K562 (cell line): ENCODE measurements at regions not wholly inside any gene's neighbourhood (a gene's known extent, or its start where the extent isn't known, plus 50 kb on each side); places are given as distances from the start of the nearest gene placed in this dataset.

Source experiments
- ATAC-seq: fragments of 200-7000 bp; cut with Tn5 transposase; 3 replicates; pipeline ENCODE4 v1.9.1; 2020; ENCODE audit warnings: moderate library complexity
- BruUV-seq: library from RNA; stranded (reverse); fragments of 400-500 nt; replicated peaks from 2 replicates; lab custom pipeline; 2021; lab: Mats Ljungman, UMichigan
- CTCF ChIA-PET: fragments of 300-600 bp; formaldehyde crosslinking; extraction: SDS; loops from one replicate; lab custom pipeline; 2021; ENCODE audit warnings: low intra/inter-chr PET ratio; lab: Yijun Ruan, JAX
- POLR2A ChIA-PET: fragments of 300-600, 350-650 bp; sonication (Branson Sonifier 250); formaldehyde crosslinking; extraction: SDS; loops from one replicate; lab custom pipeline; 2021; ENCODE audit warnings: antibody characterized with exemption, inconsistent platforms; lab: Yijun Ruan, JAX
- DNase-seq, 4 experiments: peaks; one replicate each; pipeline versions ENCODE4 v3.0.0 to v3.0.0-alpha.2; 2011 to 2018; ENCODE audit warnings: low spot score in 3 of 4, mixed read lengths in 3 of 4; ENCODE audit errors: extremely low read depth in 1 of 4
- FAIRE-seq: peaks from 2 replicates; lab custom pipeline; 2011; peaks lifted over from hg19 to GRCh38; lab: Jason Lieb, UNC
- H2AFZ ChIP-seq: 2 replicates; pipeline ENCODE4 v1.6.0; 2011; ENCODE audit warnings: low read depth, low read length, control low read depth, inconsistent platforms
- H3K27ac ChIP-seq: fragments of 200-600 bp; 3 replicates; pipeline ENCODE4 v1.8.0; 2011; ENCODE audit warnings: low read depth, mild to moderate bottlenecking, control low read depth, inconsistent platforms, low read length, moderate library complexity, mixed read lengths; ENCODE audit errors: extremely low read depth
- H3K27me3 ChIP-seq, 2 experiments: fragments of 300-600 bp in 1 of 2; 2 replicates in 1 of 2; 3 replicates in 1 of 2; pipeline versions ENCODE4 v1.6.0 to v1.8.0; 2011; ENCODE audit warnings: inconsistent platforms in 2 of 2, low read length in 2 of 2, mild to moderate bottlenecking in 1 of 2, mixed read lengths in 1 of 2, moderate library complexity in 1 of 2; ENCODE audit not compliant: control insufficient read depth in 2 of 2, insufficient read depth in 2 of 2
- H3K36me3 ChIP-seq: fragments of 300-600 bp; 3 replicates; pipeline ENCODE4 v1.8.0; 2011; ENCODE audit warnings: mild to moderate bottlenecking, low read length, inconsistent platforms; ENCODE audit not compliant: control insufficient read depth, insufficient read depth
- H3K4me1 ChIP-seq, 2 experiments: fragments of 200-600 bp in 1 of 2; replicated peaks in 1 of 2; 2 replicates in 1 of 2; 3 replicates in 1 of 2; pipeline versions ENCODE4 v1.5.1 to v1.8.0; 2011; ENCODE audit warnings: inconsistent platforms in 2 of 2, low read length in 2 of 2, mild to moderate bottlenecking in 1 of 2, mixed read lengths in 1 of 2, moderate library complexity in 1 of 2; ENCODE audit not compliant: control insufficient read depth in 2 of 2, insufficient read depth in 2 of 2
- H3K4me2 ChIP-seq: 2 replicates; pipeline ENCODE4 v1.6.1; 2011; ENCODE audit warnings: low read length, control low read depth, inconsistent platforms, mixed read lengths; ENCODE audit not compliant: insufficient read depth
- H3K4me3 ChIP-seq: fragments of 200-600 bp; sonication (generic), shearing (Covaris generic); 2 replicates; pipeline ENCODE4 v1.5.1; 2016; ENCODE audit warnings: control low read depth, inconsistent platforms
- H3K79me2 ChIP-seq: fragments of 200-600 bp; 3 replicates; pipeline ENCODE4 v1.8.0; 2011; ENCODE audit warnings: low read length, inconsistent platforms; ENCODE audit not compliant: control insufficient read depth, insufficient read depth
- H3K9ac ChIP-seq, 2 experiments: 2 replicates each; pipeline versions ENCODE4 v1.6.0 to v1.6.1; 2011; ENCODE audit warnings: low read depth in 2 of 2, low read length in 2 of 2, control low read depth in 1 of 2, inconsistent platforms in 1 of 2, mild to moderate bottlenecking in 1 of 2, mixed read lengths in 1 of 2; ENCODE audit not compliant: insufficient read depth in 1 of 2
- H3K9me1 ChIP-seq: one replicate; pipeline ENCODE4 v1.6.0; 2011; ENCODE audit warnings: inconsistent platforms, mild to moderate bottlenecking, low read length, moderate library complexity; ENCODE audit not compliant: control insufficient read depth, insufficient read depth
- H3K9me3 ChIP-seq: replicated peaks from 2 replicates; pipeline ENCODE4 v1.5.1; 2011; ENCODE audit warnings: low read depth, low read length, inconsistent platforms; ENCODE audit not compliant: control insufficient read depth, insufficient read depth
- H4K20me1 ChIP-seq: replicated peaks from 2 replicates; pipeline ENCODE4 v1.6.1; 2011; ENCODE audit warnings: low read length, inconsistent platforms, mixed read lengths; ENCODE audit not compliant: control insufficient read depth, insufficient read depth
- CTCF ChIP-seq, 3 experiments: IDR thresholded peaks in 2 of 3; conservative IDR thresholded peaks in 1 of 3; 2 replicates each; pipeline ENCODE4 v1.5.1; 2011 to 2012; ENCODE audit warnings: low read length in 3 of 3, mild to moderate bottlenecking in 3 of 3, control low read depth in 2 of 3, improper control_type of control experiment in 1 of 3, inconsistent platforms in 1 of 3, low read depth in 1 of 3, mixed read lengths in 1 of 3, moderate library complexity in 1 of 3; ENCODE audit not compliant: insufficient read depth in 2 of 3
- DLX4 ChIP-seq: fragments of 250-450 bp; sonication (Bioruptor Pico); IDR thresholded peaks from 2 replicates; pipeline ENCODE4 v1.6.1; 2021; ENCODE audit warnings: mild to moderate bottlenecking
- IRF2 ChIP-seq: sonication (generic); formaldehyde crosslinking; IDR thresholded peaks from 2 replicates; pipeline ENCODE4 v1.8.1; 2022; ENCODE audit warnings: mild to moderate bottlenecking, missing genetic modification reagents
- PHB2 ChIP-seq: fragments of 450-650 bp; IDR thresholded peaks from 2 replicates; pipeline ENCODE4 v1.6.1; 2017; ENCODE audit warnings: low read depth
- RAD21 ChIP-seq, 2 experiments: fragments of 250-450 bp in 1 of 2; fragments of 450-650 bp in 1 of 2; sonication (Bioruptor Pico) in 1 of 2; formaldehyde crosslinking in 1 of 2; IDR thresholded peaks in 1 of 2; conservative IDR thresholded peaks in 1 of 2; 2 replicates each; pipeline versions ENCODE4 v1.4.0 to v1.8.0; 2020 to 2022; ENCODE audit warnings: mild to moderate bottlenecking in 2 of 2, moderate library complexity in 1 of 2
- STAG1 ChIP-seq: sonication (generic); formaldehyde crosslinking; IDR thresholded peaks from 2 replicates; pipeline ENCODE4 v1.5.0; 2020; ENCODE audit warnings: missing genetic modification reagents, borderline replicate concordance
- TCFL5 ChIP-seq: fragments of 250-450 bp; sonication (Bioruptor Pico); conservative IDR thresholded peaks from 2 replicates; pipeline ENCODE4 v1.6.1; 2021; ENCODE audit warnings: mild to moderate bottlenecking, moderate library complexity, matching md5 sums
- WGBS: fragments of 100-300 bp; shearing (Covaris generic); methylation state at CpG from one replicate; pipeline ENCODE4 v1.1.6; 2016; ENCODE audit warnings: low coverage, mixed read lengths; ENCODE audit not compliant: insufficient coverage; ENCODE audit errors: missing lambda C conversion rate; 5-methylcytosine and 5-hydroxymethylcytosine counted together
- in situ Hi-C: fragments of 300-500 bp; cut with MboI; formaldehyde crosslinking; loops from 4 replicates; pipeline ENCODE4 v1.15.0; 2018; ENCODE audit warnings: inconsistent platforms, mixed read lengths
- intact Hi-C: fragments of 100-400 bp; cut with micrococcal nuclease; formaldehyde crosslinking; loops from 2 replicates; pipeline ENCODE4 v1.14.2; 2022

- Histone ChIP-seq H4K20me1 (no peaks in the 10 kb centered on the region; the same call in 1 of the 2 replicates), H3K36me3 (no peaks in the 10 kb centered on the region), H3K79me2 (no peaks in the 10 kb centered on the region), H3K27me3 (no peaks in the 10 kb centered on the region), H3K9me1 (no peaks in the 10 kb centered on the region), H3K27ac (no peak overlapping the region), H3K9ac (no peak overlapping the region), H2AFZ (no peak overlapping the region), H3K4me3 (no peak overlapping the region), H3K4me2 (no peak overlapping the region), H3K9me3 (no peaks in the 10 kb centered on the region), H3K4me1 (no peaks in the 10 kb centered on the region)
- TF ChIP-seq PHB2 (no peak), IRF2 (CRISPR knock-in tag) (no peak), DLX4 (CRISPR knock-in tag) (no peak), TCFL5 (CRISPR knock-in tag) (no peak), STAG1 (no peak), RAD21 (CRISPR knock-in tag; conservative IDR thresholded peaks at IDR 0.05 in 1 of 2, IDR thresholded peaks at IDR 0.05 in 1 of 2) (0 out of 4 replicates have a peak, but pooled peaks of 1 of the 2 experiments have one; percentile 3), CTCF (IDR thresholded peaks at IDR 0.05 in 2 of 3, conservative IDR thresholded peaks at IDR 0.05 in 1 of 3; ENCODE audit: insufficient read depth in 2 of 3, low read depth in 1 of 3, low read length in 3 of 3) (peak in 2 of 3 experiments; percentile 18 to 32; a peak in 2 of 6 replicates)
- DNase-seq (peak in 1 of 4 experiments; percentile 14), ATAC-seq (0 out of 3 replicates have a peak, but pooled peaks have one; percentile 22), FAIRE-seq (no peak)
- POLR2A ChIA-PET: interaction anchor here (0.7 kb wide), 1 partner anchor 128 kb away, joined by 3 read pairs; no protein-coding TSS in a partner anchor
- 1% methylated on average over 9 of the region's 9 CpGs for WGBS
- in situ Hi-C loops (no loop called here), intact Hi-C loops (loop anchor here (5.0 kb wide), 1 partner anchor 490 kb away; no protein-coding TSS in a partner anchor)
- CTCF ChIA-PET: no interaction called here
- BruUV-seq: no TSS peak
These were observed 252.1 kb upstream of the N4BP1 start for GRCh38 chr16:48862087-48862532.
